ENCODE measurements at regions not wholly inside any gene's neighbourhood (a gene's known extent, or its start where the extent isn't known, plus 50 kb on each side); places are given as distances from the start of the nearest gene placed in this dataset.
"Not testable (repeated sequence)": the region's sequence is repeated elsewhere in the genome, so short reads cannot be mapped to it uniquely, and the experiment has no call there.

DNA sequence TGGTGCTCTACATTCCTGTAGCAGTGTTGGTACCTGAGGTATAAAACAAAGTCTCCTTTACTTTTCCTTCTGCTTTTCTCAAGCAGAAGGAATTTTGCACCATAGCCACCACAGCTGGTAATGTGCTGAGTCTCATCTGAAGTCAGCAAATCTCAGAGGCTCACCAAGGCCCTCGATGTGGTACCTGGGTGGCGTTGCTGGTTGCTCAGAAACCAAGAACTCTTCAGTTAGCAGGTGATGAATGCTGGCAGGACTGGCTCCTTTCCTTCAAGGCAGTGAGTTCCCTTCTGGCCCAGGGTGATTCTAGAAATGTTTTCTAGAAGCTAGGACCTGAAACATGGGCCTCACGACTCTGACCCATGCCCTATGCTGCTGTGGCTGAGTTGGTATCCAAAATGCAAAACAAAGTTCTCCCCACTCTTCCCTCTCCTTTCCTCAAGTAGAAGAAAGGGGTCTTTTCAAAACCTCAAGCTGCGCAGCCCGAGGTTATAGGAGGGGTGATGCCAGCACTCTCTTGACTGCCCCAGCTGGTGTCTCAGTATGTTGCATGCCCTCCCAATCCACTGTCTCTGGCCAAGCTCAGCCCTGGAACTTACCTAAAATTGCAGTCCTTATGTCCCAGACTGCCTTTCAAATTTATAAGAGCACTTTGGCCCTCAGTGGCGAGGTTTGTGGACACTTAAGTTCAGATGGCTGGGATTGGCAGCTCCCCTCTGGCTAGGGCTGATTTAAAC, 592.3 kb downstream of the FRK start:
- no peak for TF ChIP-seq ZNF274 (IDR thresholded peaks at IDR 0.05; ENCODE audit: low read depth, low read length)
- no peak overlapping the region for H3K4me3 ChIP-seq (ENCODE audit: low read length)

DNA sequence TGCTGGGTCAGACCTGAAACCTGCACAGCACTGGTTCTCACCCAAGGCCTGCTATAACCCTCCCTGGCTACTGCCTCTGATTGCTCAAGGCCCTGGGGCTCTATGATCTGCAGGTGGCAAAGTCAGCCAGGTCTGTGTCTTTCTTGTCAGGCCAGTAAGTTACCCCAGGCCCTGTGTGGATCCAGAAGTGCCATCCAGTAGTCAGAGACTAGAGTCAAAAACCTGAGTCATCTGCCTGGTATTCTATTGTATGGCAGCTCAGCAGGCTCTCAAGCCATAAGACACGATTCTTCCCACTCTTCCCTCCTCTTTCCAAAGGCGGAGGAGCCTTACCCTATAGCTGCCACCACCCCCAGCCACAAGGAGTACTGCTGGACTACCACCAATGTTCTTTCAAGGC, 593.0 kb downstream of the FRK start:
- no peak for TF ChIP-seq ZNF274 (IDR thresholded peaks at IDR 0.05; ENCODE audit: low read depth, low read length)

DNA sequence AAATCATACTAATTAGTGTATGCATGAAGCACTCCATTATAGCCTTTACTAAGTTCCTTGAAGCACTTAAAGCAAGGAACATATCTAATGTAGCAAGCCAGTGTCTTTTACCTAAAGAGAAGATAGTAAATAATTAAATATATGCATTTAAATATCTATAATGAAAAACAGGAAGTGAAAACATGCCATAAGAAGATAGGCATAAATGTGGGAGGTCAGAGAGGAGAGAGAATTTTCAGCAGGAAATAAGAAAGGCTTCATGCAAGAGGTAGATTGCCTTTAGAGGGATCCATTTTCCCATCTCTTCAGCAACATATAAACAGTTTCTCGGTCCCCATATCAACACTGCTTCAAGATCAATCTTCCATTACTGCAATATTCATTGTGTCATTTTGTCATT, 599.8 kb downstream of the FRK start:
- no peak for TF ChIP-seq ZNF274 (IDR thresholded peaks at IDR 0.05; ENCODE audit: low read depth, low read length)
- no peak overlapping the region for H3K4me3 ChIP-seq (ENCODE audit: low read length)

More for the DNA sequence above, 593.0 kb downstream of the FRK start:
- no peak overlapping the region for H3K4me3 ChIP-seq (ENCODE audit: low read length)

GRCh38 chr6:115456848-115457247, 603.8 kb downstream of the FRK start:
- no peak overlapping the region for H3K4me3 ChIP-seq (ENCODE audit: low read length)
- no peak for TF ChIP-seq ZNF274 (IDR thresholded peaks at IDR 0.05; ENCODE audit: low read depth, low read length)

GRCh38 chr6:115443825-115444478, 616.7 kb downstream of the FRK start:
- H3K4me3 ChIP-seq (ENCODE audit: low read length): no peak overlapping the region
- no peak for TF ChIP-seq ZNF274 (IDR thresholded peaks at IDR 0.05; ENCODE audit: low read depth, low read length)

GRCh38 chr6:115442323-115442722, 618.4 kb downstream of the FRK start:
- no peak for TF ChIP-seq ZNF274 (IDR thresholded peaks at IDR 0.05; ENCODE audit: low read depth, low read length)
- H3K4me3 ChIP-seq (ENCODE audit: low read length): no peak overlapping the region

DNA sequence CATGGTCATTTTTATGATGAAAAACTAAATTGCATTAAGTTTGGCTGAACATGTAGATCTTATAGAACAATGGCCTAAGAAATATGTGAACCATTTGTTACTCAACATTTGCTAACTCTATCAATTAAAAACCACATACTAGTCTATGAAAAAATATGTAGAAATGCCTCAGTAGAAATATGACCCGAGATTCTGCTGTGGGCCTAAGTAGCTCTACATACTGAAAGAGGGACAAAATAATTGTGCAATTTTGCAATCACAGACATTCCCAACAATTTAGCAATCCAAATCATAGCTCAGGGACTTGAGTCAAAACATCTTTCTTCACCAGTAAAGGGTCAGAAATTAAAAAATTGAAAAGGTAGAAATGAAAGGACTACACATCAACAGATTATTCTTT, 619.0 kb downstream of the FRK start:
- H3K4me3 ChIP-seq (ENCODE audit: low read length): no peak overlapping the region
- TF ChIP-seq ZNF274 (IDR thresholded peaks at IDR 0.05; ENCODE audit: low read depth, low read length): no peak

DNA sequence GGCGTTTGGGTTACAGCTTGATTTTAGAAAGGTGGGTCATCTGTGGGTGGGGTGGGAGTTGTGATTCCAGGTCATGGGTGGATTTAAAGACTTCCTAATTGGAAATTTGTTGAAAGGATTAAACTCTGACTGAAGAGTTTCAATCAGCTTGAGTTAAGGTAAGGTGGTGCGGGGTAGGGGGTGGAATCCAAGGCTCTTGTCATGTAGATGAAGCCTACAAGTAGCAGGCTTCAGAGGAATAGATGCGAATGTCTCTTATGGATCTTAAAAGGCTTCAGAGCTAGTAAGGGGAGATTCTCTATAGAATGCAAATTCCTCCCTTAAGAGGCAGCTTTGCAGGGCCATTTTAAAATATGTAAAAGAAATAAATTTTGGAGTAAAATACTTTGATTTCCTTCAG, 645.3 kb downstream of the FRK start:
- no peak for TF ChIP-seq ZNF274 (IDR thresholded peaks at IDR 0.05; ENCODE audit: low read depth, low read length)
- H3K4me3 ChIP-seq (ENCODE audit: low read length): no peak overlapping the region

DNA sequence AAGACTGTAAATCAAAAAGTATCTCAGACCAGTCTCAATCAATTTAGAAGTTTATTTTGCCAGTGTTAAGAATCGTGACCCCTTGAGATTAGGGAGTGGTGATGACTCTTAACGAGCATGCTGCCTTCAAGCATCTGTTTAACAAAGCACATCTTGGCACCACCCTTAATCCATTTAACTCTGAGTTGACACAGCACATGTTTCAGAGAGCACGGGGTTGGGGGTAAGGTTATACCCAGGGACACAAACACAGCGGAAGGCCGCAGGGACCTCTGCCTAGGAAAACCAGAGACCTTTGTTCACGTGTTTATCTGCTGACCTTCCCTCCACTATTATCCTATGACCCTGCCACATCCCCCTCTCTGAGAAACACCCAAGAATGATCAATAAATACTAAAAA, 645.8 kb downstream of the FRK start:
- H3K4me3 ChIP-seq (ENCODE audit: low read length): not testable (repeated sequence)

- no peak for TF ChIP-seq ZNF274 (IDR thresholded peaks at IDR 0.05; ENCODE audit: low read depth, low read length)
- H3K4me3 ChIP-seq (ENCODE audit: low read length): no peak overlapping the region
Observed at GRCh38 chr6:115411756-115412155, 648.9 kb downstream of the FRK start.

GRCh38 chr6:115404446-115404845, 656.2 kb downstream of the FRK start:
- H3K4me3 ChIP-seq (ENCODE audit: low read length): no peak overlapping the region
- no peak for TF ChIP-seq ZNF274 (IDR thresholded peaks at IDR 0.05; ENCODE audit: low read depth, low read length)

GRCh38 chr6:115398607-115399006, 662.1 kb downstream of the FRK start:
- no peak overlapping the region for H3K4me3 ChIP-seq (ENCODE audit: low read length)
- TF ChIP-seq ZNF274 (IDR thresholded peaks at IDR 0.05; ENCODE audit: low read depth, low read length): no peak

- no peak overlapping the region for H3K4me3 ChIP-seq (ENCODE audit: low read length)
- no peak for TF ChIP-seq ZNF274 (IDR thresholded peaks at IDR 0.05; ENCODE audit: low read depth, low read length)
Observed at GRCh38 chr6:115396112-115396906, 664.4 kb downstream of the FRK start.

- H3K4me3 ChIP-seq (ENCODE audit: low read length): no peak overlapping the region
- TF ChIP-seq ZNF274 (IDR thresholded peaks at IDR 0.05; ENCODE audit: low read depth, low read length): no peak
Observed at GRCh38 chr6:115393821-115394220, 666.9 kb downstream of the FRK start.

DNA sequence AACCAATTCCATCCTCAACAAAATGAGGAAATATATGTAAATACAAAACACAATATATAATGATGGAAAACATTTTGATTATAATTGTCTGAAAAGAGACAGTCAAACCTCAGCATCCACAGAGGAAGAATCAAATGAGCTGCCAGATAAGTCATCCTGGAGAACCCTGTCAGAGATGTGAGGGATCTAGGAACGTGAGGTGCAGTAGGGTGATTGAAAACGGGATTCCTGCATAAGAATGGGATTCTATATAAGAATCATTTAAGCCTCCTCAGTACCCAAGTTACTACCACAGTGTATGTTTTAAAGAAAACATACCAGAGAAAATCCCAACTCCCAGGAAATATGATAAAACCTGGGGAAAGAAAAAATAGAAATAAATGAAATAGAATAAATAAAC, 690.5 kb downstream of the FRK start:
- no peak overlapping the region for H3K4me3 ChIP-seq (ENCODE audit: low read length)
- no peak for TF ChIP-seq ZNF274 (IDR thresholded peaks at IDR 0.05; ENCODE audit: low read depth, low read length)
